NCI-H748 (cell line): ENCODE measurements at regions not wholly inside any gene's neighbourhood (a gene's known extent, or its start where the extent isn't known, plus 50 kb on each side); places are given as distances from the start of the nearest gene placed in this dataset.
"Not testable (repeated sequence)": the region's sequence is repeated elsewhere in the genome, so short reads cannot be mapped to it uniquely, and the experiment has no call there.

ENCODE experiments used
- DNase-seq: peaks from one replicate; lab custom pipeline; 2025; ENCODE audit not compliant: unreplicated experiment; lab: John Stamatoyannopoulos, UW

- no peak for DNase-seq
Observed at GRCh38 chr1:71345491-71345890, 264.7 kb upstream of the ZRANB2 start.

DNA sequence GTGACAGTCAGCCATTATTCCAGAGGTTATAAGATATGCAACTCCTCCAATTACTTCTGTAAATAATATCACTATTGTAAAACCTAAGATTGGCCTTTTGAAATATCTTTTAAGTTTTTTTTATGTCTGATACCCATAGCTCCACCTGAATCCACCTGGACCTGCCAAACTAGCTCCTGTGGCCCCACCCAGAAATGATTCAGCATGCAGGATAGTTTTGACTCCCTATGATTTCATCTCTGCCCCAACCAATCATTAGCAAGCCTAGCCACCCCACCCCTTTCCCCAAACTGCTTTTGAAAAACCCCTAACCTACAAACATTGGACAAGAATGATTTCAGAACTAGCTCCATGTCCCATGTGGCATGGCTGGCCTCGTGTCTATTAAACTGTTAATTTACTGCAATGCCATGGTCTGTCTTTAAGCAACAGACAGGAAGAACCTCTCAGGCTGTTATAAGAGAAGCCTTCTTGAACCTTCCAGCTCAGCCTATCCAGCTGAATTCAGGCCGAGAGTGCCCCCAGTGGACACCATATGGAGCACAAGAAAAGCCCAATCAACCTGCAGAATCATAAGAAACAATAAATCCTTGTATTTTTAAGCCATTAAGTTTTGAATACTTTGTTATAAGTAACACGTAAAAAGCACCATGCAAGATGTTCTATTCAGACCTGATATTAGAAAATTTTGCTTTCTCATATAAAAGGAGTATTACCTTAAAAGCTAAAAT is 263.0 kb upstream of the ZRANB2 start:
- no peak for DNase-seq

DNA sequence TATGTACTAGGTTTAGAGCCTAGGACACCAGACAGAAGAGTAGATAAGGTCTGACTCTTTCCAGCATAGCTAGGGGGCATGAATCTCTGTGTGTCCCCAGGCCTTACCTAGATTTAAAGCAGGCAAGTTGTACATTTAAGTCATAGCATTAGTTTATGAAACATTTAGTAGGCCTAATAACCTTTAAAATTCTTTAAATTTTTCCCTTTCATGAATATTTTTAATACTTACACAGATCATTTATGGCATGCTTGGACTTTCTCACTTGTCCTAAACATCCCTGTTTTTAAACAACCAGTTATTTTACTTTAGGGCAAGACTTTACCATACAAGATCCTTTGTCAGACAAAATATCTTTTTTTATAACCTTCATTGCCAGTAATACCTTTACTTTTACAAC is 258.4 kb upstream of the ZRANB2 start:
- peak; percentile 12 for DNase-seq

GRCh38 chr1:71330991-71331390 is 250.2 kb upstream of the ZRANB2 start:
- DNase-seq = no peak

GRCh38 chr1:71324671-71325267 is 243.9 kb upstream of the ZRANB2 start:
- DNase-seq = no peak

DNA sequence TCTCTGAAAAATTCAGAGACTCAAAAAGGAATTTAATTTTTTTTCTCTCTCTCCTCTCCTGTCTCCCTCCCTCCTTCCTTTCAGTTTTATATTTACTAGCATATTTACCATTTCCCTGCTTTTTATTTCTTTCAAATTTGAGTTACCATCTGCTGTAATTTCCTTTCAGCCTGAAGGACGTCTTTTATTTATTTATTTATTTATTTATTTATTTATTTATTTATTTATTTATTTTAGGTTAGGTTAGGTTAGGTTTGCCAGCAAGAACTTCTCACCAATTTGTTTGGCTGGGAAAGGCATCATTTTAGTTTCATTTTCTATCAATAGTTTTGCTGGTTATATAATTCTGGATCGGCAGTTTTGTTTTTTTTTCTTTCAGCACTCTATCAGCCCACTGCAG is 231.7 kb upstream of the ZRANB2 start:
- no peak for DNase-seq

- DNase-seq = no peak
Observed at GRCh38 chr1:71311376-71311775, 230.5 kb upstream of the ZRANB2 start.

- peak; percentile 13 for DNase-seq
Observed at GRCh38 chr1:71307451-71307850, 226.6 kb upstream of the ZRANB2 start.

GRCh38 chr1:71304125-71304524 is 223.3 kb upstream of the ZRANB2 start:
- no peak for DNase-seq

GRCh38 chr1:71303617-71304041 is 222.8 kb upstream of the ZRANB2 start:
- peak; percentile 13 for DNase-seq

DNA sequence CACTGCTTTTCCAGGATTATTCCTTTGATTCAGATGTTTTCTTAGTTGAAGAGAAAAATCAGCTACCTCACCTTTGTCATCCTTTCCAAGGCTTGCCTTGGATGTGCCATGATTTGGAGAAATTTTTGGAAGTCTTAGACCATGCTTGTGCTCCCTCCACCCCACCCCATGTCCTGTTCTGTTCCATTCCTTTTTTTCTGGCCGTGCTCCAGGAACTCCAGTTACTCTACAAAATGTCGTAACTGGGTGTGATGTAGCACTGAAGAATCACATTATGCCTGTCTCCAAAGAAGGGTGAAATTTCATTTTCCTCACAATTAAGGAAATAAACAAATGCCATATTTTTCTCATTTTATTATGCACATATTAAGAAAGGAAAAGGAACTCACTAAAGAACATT is 217.8 kb upstream of the ZRANB2 start:
- DNase-seq = no peak

DNA sequence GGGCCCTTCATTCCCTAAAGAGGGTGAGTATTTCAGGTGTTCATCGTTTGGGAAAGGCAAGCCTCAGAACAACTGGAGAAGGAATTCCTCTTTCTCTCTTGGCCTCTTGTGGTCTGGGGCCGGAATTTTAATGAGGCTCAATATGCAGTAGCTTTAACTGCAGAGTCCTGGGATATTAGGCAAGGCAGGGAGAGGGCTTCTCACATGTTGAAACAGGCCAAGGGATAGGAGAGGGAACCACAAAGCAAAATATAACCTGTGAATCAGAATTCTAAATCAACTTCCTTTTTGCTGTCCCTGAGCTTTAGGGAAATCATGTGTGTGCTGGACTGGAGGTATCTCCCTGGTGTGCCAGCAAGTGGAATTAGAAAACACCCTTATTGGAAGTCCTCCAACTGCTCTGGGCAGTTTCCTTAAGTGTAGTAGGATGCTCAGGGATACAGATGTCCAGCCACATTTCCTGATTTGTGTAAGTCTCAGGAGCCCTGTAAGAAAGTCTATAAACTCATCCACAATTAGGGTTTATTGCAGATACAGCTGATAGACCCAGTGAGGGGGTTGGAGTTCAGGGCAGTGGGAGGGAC is 215.8 kb upstream of the ZRANB2 start:
- DNase-seq = no peak

GRCh38 chr1:71295350-71295749 is 214.5 kb upstream of the ZRANB2 start:
- DNase-seq = no peak

- DNase-seq = no peak
Observed at GRCh38 chr1:71294178-71294577, 213.3 kb upstream of the ZRANB2 start.

DNA sequence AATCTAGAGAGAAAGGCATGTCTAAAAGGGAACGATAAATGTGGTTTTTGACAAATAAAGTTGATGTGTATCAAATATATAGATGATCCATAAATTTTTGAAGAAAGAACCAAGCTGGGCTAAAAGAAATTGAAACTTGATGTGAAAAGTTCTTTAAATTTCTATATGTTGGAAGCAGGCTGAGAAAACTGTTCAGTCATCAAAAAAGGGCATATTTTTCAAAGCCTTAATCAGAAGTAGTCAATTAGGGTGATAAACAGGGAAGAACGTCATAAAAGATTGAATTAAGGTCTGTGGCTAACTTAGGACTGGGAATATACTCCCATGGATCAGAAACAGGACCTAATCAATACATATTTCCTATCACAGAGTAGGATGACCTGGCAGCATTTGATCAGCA is 211.4 kb upstream of the ZRANB2 start:
- no peak for DNase-seq

- DNase-seq = not testable (repeated sequence)
Observed at GRCh38 chr1:71290506-71291237, 209.8 kb upstream of the ZRANB2 start.

DNA sequence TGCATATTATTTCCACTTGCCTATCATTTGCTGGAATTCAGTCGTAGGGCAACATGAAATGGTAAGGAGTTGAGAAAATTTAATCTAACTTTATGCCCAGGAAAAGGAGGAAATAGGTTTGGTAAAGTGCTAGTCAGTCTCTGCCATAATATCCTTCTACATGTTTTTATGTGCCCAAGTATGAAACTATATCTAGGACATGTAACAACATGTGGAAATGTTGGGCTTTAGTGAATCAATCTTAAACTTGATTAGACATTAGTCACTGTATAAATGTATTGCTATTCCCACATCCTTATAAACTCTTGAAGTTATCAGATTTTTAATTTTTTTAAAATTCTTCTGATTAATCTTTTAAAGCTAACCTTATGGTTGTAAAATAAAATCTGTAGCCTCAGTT is 204.7 kb upstream of the ZRANB2 start:
- DNase-seq = no peak

GRCh38 chr1:71276466-71276865 is 195.6 kb upstream of the ZRANB2 start:
- no peak for DNase-seq

GRCh38 chr1:71273334-71273733 is 192.5 kb upstream of the ZRANB2 start:
- no peak for DNase-seq

DNA sequence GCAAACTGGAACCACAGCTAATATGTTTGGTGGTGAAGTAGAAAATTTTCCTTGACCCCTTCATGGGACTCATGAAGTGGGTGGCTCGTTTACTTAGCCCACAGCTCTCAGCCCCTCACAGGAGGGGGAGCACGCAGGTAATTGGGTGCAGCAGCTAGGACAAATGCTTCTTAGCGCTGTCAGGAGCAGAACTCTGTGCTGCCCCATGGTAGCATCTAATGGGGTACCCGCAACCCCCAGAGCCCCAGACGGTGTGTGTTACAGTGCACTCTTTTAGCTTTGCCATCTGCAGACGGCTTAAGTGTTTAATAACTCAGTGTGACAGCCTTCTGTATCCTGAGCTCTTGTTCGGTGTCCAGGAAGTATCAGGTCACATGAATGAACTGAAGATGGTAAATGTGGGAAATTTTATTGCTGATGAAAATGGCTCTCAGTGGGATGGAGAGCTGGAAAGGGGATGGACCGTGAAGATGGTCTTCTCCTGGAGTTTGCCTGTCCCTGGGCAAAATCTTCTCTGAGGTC is 189.6 kb upstream of the ZRANB2 start:
- DNase-seq = peak; percentile 72

DNA sequence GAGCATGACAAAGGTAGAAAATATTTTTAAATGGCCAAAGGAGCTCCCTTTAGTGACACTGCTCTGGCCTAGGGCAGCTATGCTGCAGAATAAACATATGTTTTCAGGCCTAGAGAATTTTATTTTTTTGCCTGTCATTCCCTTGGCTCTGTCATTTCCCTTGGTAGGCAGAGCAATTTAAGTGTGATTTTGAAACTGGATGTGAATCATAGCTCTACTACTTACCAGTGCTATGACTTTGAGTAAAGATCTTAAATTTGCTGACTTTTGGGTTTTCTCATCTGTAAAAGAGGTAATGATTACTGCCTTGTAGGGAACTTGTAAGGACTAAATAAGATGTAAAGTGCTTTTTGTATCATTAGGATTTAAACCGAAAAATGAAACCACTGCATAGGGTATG is 189.0 kb upstream of the ZRANB2 start:
- DNase-seq = no peak

DNA sequence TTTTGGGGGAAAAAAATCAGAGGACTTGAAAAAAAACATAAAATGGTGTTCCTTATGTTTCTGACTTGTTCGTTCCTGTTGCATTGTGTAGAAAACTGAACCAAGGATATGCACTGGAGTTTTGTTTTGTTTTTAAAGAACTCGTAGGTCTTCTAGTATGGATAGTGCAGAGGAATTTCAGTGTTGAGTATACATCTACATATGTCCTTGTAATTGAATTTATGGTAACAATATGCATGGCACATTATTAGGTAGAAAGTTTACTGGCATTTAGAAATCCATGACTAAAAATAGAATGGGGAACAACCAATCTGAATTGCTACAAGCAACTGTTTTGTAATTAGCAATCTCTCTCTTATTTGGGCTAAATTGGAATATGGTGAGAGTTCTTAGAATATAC is 188.3 kb upstream of the ZRANB2 start:
- DNase-seq = no peak
